ENCODE measurements at regions not wholly inside any gene's neighbourhood (a gene's known extent, or its start where the extent isn't known, plus 50 kb on each side); places are given as distances from the start of the nearest gene placed in this dataset.

DNA sequence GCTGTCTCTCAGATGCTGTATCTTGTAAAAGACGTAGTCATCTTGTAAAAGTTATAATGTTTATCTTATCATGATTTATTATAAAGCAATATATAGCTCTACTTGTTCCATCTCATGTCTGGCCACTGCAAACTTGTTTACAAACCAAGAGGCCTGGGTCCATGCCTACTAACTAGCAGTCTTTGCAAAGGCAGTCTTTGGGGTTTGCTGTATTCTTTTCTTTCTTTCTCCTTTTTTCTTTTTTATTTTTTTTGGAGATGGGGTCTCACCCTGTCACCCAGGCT lies 272.6 kb downstream of the GATA3 start:
- Histone ChIP-seq H3K36me3 (ENCODE audit: control insufficient read depth, insufficient read depth, low read length) (no peaks in the 10 kb centered on the region), H3K4me3 (ENCODE audit: low read length) (no peak overlapping the region), H3K27me3 (ENCODE audit: control insufficient read depth, insufficient read depth, low read length) (peaks cover 9% of the 10 kb centered on the region), H3K27ac (ENCODE audit: low read length) (no peak overlapping the region), H3K4me1 (ENCODE audit: control insufficient read depth, insufficient read depth, low read length) (peaks cover under 1% of the 10 kb centered on the region), H3K9me3 (replicated peaks; ENCODE audit: control insufficient read depth, low read depth, low read length) (no peaks in the 10 kb centered on the region)
- DNase-seq, result no peak
- no CpG with 5 or more reads among the region's 1 CpG for WGBS (ENCODE audit: insufficient coverage)

DNA sequence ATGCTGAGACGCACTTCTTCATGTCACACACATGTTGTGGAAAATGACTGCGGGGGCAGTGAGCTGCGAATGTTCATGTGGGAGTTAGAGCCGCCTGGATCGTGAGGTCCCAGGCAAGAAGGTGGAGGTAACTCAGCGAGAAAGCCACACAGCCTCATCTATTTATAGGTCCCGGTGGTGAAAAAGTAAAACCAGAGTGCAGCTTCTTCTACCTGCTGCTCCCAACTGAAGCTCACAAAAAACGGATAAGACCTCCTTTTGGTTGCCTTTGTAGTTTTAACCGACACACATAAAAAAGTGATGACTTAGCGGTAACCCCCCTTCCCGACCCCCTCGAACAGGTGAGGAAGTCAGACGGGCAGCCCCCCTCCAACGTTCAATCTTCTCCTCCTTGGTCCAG lies 276.9 kb downstream of the GATA3 start:
- H3K9me3 ChIP-seq (replicated peaks; ENCODE audit: control insufficient read depth, low read depth, low read length), result no peaks in the 10 kb centered on the region
- no peak for DNase-seq
- H3K36me3 ChIP-seq (ENCODE audit: control insufficient read depth, insufficient read depth, low read length), result no peaks in the 10 kb centered on the region
- no peak overlapping the region for H3K27ac ChIP-seq (ENCODE audit: low read length)
- peaks cover 15% of the 10 kb centered on the region for H3K27me3 ChIP-seq (ENCODE audit: control insufficient read depth, insufficient read depth, low read length)
- H3K4me3 ChIP-seq (ENCODE audit: low read length), result no peak overlapping the region
- WGBS (ENCODE audit: insufficient coverage), result 81% methylated on average over 9 of the region's 14 CpGs
- peaks cover 2% of the 10 kb centered on the region for H3K4me1 ChIP-seq (ENCODE audit: control insufficient read depth, insufficient read depth, low read length)

DNA sequence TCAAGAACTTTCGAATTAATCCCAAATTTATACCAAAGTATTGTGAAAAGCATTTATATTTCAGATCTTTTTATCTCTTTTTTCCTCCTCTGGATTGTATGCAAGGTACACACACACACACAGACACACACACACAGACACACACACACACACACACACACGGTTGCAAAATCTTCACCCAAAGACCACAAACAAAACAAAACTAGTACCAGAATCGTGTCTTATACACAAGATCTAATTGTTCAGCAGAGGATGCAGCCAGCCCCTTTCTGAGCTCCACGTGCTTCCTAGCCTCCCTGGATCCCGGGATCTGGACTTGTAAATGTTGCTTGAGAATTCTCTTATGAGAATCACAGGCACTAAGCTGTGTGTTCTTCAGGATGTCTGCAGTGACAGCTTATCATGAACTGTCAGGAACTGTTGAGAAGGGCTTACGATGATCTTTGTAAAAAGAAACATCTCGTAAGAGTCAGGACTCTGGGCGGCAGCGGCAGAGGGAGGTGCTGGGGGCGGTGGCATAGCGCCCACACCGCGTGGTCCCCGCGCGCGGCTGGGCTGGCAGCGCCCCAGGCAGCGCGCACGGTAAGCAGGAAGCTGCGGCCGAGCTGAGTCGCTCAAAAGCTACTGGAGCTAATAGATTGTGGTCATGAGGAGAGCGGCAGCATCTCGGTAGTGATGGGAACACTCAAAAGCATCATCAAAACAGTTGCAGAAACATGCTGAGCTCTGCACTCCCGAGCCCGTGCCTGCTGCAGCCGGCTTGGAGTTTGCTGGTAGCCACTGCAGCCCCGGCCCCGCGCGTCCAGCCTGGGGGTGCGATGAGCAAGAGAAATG lies 277.6 kb downstream of the GATA3 start:
- WGBS (ENCODE audit: insufficient coverage), result under 1% methylated on average over 31 of the region's 34 CpGs
- Histone ChIP-seq H3K27me3 (ENCODE audit: control insufficient read depth, insufficient read depth, low read length) (peaks cover 15% of the 10 kb centered on the region), H3K36me3 (ENCODE audit: control insufficient read depth, insufficient read depth, low read length) (no peaks in the 10 kb centered on the region), H3K9me3 (replicated peaks; ENCODE audit: control insufficient read depth, low read depth, low read length) (no peaks in the 10 kb centered on the region), H3K4me3 (ENCODE audit: low read length) (no peak overlapping the region), H3K4me1 (ENCODE audit: control insufficient read depth, insufficient read depth, low read length) (peaks cover 2% of the 10 kb centered on the region), H3K27ac (ENCODE audit: low read length) (no peak overlapping the region)
- DNase-seq, result peak; percentile 67

DNA sequence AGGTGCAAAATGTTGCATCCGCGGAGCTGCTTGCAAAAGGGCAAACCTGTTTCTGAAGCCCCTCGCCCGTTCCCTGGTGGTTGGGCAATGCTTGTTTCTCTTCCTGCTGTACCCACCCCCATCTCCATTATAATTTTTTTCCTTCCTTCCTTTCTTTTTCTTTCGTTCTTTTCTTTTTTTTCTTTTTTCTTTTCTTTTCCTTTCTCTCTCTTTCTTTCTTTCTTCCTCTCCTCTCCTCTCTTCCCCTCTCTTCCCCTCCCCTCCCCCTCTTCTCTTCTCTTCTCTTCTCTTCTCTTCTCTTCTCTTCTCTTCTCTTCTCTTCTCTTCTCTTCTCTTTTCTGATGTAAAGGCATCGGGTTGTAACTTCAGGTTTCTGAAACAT lies 278.2 kb downstream of the GATA3 start:
- H3K4me3 ChIP-seq (ENCODE audit: low read length), result no peak overlapping the region
- no peak overlapping the region for H3K27ac ChIP-seq (ENCODE audit: low read length)
- DNase-seq, result no peak

DNA sequence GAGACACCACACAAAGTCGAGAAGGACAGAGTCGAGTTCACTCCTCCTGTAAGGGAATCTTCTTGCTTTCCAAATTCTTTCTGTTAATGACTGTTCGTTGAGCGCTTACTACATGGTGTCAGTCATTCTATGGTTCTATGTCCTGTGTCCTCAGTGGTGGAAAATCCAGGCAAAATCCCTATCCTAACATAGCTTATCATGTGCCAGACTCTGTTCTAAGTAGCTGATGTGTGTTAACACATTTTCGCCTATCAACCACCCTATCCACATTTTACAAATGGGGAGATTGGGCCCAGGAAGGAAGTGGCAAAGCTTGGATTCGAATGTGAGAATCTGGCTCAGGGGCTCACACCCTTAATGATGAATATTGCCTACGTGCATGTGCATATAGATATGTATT lies 280.1 kb downstream of the GATA3 start:
- H3K9me3 ChIP-seq (replicated peaks; ENCODE audit: control insufficient read depth, low read depth, low read length), result no peaks in the 10 kb centered on the region
- H3K4me3 ChIP-seq (ENCODE audit: low read length), result no peak overlapping the region
- peaks cover 2% of the 10 kb centered on the region for H3K4me1 ChIP-seq (ENCODE audit: control insufficient read depth, insufficient read depth, low read length)
- no peak for DNase-seq
- H3K27ac ChIP-seq (ENCODE audit: low read length), result no peak overlapping the region
- 100% methylated on average over 1 of the region's 7 CpGs for WGBS (ENCODE audit: insufficient coverage)
- H3K27me3 ChIP-seq (ENCODE audit: control insufficient read depth, insufficient read depth, low read length), result peaks cover 15% of the 10 kb centered on the region
- no peaks in the 10 kb centered on the region for H3K36me3 ChIP-seq (ENCODE audit: control insufficient read depth, insufficient read depth, low read length)

More for the DNA sequence above, 278.2 kb downstream of the GATA3 start:
- WGBS (ENCODE audit: insufficient coverage), result 5% methylated on average over 5 of the region's 6 CpGs
- Histone ChIP-seq H3K4me1 (ENCODE audit: control insufficient read depth, insufficient read depth, low read length) (peaks cover 2% of the 10 kb centered on the region), H3K27me3 (ENCODE audit: control insufficient read depth, insufficient read depth, low read length) (peaks cover 15% of the 10 kb centered on the region), H3K9me3 (replicated peaks; ENCODE audit: control insufficient read depth, low read depth, low read length) (no peaks in the 10 kb centered on the region), H3K36me3 (ENCODE audit: control insufficient read depth, insufficient read depth, low read length) (no peaks in the 10 kb centered on the region)

DNA sequence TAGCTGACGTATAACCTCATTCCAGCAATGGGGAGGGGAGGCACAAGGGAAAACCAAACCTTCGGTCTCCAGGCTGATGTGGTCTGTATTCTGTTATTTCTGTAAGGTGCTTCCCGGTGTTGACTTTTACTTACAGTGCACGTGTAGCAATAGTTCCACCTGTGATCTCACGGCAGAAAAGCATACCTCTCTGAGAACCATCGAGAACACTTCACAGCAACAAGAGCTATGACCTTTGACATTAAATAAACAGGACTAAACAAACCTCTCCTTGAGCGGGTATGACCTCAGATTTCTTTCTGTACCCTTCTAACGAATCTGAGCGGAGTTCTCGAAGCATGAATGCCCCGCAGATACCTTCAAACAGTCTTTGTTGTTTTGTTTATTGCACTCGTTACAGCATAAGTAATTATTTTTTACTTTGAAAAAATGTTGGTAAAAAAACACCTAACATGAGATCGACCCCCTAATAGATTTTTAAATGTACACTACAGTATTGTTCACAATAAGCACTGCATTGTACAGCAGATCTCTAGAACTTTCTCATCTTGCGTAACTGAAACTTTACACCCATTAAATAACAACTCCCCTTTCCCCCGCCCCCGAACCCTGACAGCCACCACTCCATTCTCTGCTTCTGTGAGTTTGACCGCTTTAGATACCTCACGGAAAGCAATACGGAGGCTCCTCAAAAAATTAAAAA lies 282.3 kb downstream of the GATA3 start:
- H3K27ac ChIP-seq (ENCODE audit: low read length), result no peak overlapping the region
- no peaks in the 10 kb centered on the region for H3K9me3 ChIP-seq (replicated peaks; ENCODE audit: control insufficient read depth, low read depth, low read length)
- no peaks in the 10 kb centered on the region for H3K36me3 ChIP-seq (ENCODE audit: control insufficient read depth, insufficient read depth, low read length)
- DNase-seq, result no peak
- peaks cover 6% of the 10 kb centered on the region for H3K27me3 ChIP-seq (ENCODE audit: control insufficient read depth, insufficient read depth, low read length)
- WGBS (ENCODE audit: insufficient coverage), result 67% methylated on average over 13 of the region's 19 CpGs
- no peak overlapping the region for H3K4me3 ChIP-seq (ENCODE audit: low read length)
- peaks cover 2% of the 10 kb centered on the region for H3K4me1 ChIP-seq (ENCODE audit: control insufficient read depth, insufficient read depth, low read length)

DNA sequence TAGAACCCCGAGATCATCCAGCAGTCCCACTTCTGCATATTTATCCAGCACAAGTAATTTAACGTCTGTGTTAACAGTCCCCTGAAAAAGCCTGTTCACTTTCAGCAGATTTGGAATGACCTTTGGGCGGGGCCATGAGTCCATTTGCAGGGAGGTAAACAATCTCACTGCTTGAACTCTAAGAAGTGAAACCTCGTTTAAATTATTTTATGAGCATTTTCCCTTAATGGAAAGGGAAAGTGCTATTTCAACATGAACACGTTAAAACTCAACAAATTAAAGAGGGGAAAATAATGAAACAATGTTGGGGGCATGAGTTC lies 282.8 kb downstream of the GATA3 start:
- Histone ChIP-seq H3K4me1 (ENCODE audit: control insufficient read depth, insufficient read depth, low read length) (no peaks in the 10 kb centered on the region), H3K4me3 (ENCODE audit: low read length) (no peak overlapping the region), H3K36me3 (ENCODE audit: control insufficient read depth, insufficient read depth, low read length) (no peaks in the 10 kb centered on the region), H3K27ac (ENCODE audit: low read length) (no peak overlapping the region), H3K9me3 (replicated peaks; ENCODE audit: control insufficient read depth, low read depth, low read length) (no peaks in the 10 kb centered on the region), H3K27me3 (ENCODE audit: control insufficient read depth, insufficient read depth, low read length) (peaks cover 6% of the 10 kb centered on the region)
- 49% methylated on average over 3 of the region's 5 CpGs for WGBS (ENCODE audit: insufficient coverage)
- DNase-seq, result no peak

DNA sequence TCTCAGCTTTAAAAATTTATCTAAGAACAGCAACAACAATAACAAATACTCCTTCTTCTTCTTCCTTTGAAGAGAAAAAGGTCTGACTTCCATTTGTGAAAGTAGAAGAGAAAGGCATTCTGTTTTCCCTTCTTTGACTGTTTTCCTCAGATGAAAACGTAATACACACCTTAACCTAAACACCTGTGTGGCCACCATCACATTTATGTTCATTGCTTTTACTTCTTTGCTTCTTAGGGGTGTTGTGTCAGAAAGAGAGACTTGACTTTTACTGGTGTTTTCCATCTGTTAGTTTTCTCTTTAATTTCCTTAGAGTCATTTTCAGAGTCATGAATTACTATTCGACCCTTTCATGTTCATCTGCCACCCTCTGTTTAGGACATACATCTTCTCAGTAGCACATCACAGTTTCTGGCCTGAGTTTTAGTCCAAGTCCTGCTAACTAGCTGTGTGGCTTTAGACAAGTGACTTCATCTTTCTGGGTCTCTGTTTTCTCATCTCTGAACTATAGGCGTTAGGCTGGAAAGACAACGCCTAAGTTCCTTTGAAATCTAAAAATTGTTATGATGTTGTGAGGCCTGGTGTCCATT lies 283.8 kb downstream of the GATA3 start:
- WGBS (ENCODE audit: insufficient coverage), result 100% methylated on average over 2 of the region's 4 CpGs
- Histone ChIP-seq H3K9me3 (replicated peaks; ENCODE audit: control insufficient read depth, low read depth, low read length) (no peaks in the 10 kb centered on the region), H3K36me3 (ENCODE audit: control insufficient read depth, insufficient read depth, low read length) (no peaks in the 10 kb centered on the region), H3K4me3 (ENCODE audit: low read length) (no peak overlapping the region), H3K27ac (ENCODE audit: low read length) (no peak overlapping the region), H3K27me3 (ENCODE audit: control insufficient read depth, insufficient read depth, low read length) (no peaks in the 10 kb centered on the region), H3K4me1 (ENCODE audit: control insufficient read depth, insufficient read depth, low read length) (no peaks in the 10 kb centered on the region)
- no peak for DNase-seq

DNA sequence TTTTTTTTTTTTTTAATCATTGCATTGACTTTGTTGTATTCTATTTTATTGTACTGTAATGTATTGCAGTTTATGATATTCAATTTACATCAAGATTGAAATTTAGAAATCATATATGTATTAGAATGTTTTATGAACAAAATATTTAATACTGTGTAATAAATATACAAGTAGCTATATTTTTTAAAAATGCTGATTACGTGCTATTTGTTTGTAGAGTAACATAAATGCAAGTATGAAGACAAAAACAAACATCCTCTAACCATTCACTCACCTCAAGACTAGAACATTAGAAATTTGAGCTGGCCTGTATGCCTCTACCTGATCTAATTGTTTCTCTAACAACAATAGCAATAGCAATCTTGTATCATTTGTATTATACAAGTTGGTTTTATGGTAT lies 290.3 kb downstream of the GATA3 start:
- Histone ChIP-seq H3K9me3 (replicated peaks; ENCODE audit: control insufficient read depth, low read depth, low read length) (no peaks in the 10 kb centered on the region), H3K4me1 (ENCODE audit: control insufficient read depth, insufficient read depth, low read length) (no peaks in the 10 kb centered on the region), H3K27me3 (ENCODE audit: control insufficient read depth, insufficient read depth, low read length) (no peaks in the 10 kb centered on the region), H3K27ac (ENCODE audit: low read length) (no peak overlapping the region), H3K36me3 (ENCODE audit: control insufficient read depth, insufficient read depth, low read length) (no peaks in the 10 kb centered on the region), H3K4me3 (ENCODE audit: low read length) (no peak overlapping the region)
- no CpG with 5 or more reads among the region's 1 CpG for WGBS (ENCODE audit: insufficient coverage)
- no peak for DNase-seq

DNA sequence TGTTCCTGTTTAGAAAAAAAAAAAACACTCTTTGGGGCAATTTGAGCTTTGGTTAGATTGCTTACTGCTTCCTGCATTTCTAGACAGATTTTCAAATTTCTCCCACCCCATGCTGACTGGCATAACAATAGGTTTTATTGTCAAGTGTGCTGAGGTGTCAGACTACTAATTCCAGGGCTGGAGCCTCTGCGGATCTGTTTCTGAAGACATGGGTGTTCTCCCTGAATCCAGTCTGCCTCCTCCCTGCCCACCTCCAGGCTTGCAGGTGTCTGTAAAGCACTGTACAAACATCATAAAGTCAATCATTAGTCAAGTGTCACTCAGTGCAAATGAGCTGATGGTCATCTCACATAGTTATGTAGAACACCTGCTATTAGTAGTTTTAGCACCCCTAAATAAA lies 292.4 kb downstream of the GATA3 start:
- Histone ChIP-seq H3K9me3 (replicated peaks; ENCODE audit: control insufficient read depth, low read depth, low read length) (no peaks in the 10 kb centered on the region), H3K4me1 (ENCODE audit: control insufficient read depth, insufficient read depth, low read length) (no peaks in the 10 kb centered on the region), H3K36me3 (ENCODE audit: control insufficient read depth, insufficient read depth, low read length) (no peaks in the 10 kb centered on the region), H3K27ac (ENCODE audit: low read length) (no peak overlapping the region), H3K4me3 (ENCODE audit: low read length) (no peak overlapping the region), H3K27me3 (ENCODE audit: control insufficient read depth, insufficient read depth, low read length) (no peaks in the 10 kb centered on the region)
- WGBS (ENCODE audit: insufficient coverage), result 43% methylated on average over 1 of the region's 1 CpG
- no peak for DNase-seq
